ENCODE measurements at regions not wholly inside any gene's neighbourhood (a gene's known extent, or its start where the extent isn't known, plus 50 kb on each side); places are given as distances from the start of the nearest gene placed in this dataset.

GRCh38 chrX:26032111-26032912 is 105.8 kb upstream of the MAGEB18 start:
- no peak for DNase-seq (ENCODE audit: low spot score)

- no peak for DNase-seq (ENCODE audit: low spot score)
These were observed 100.8 kb upstream of the MAGEB18 start for GRCh38 chrX:26037367-26037766.

GRCh38 chrX:26050099-26050498 is 88.0 kb upstream of the MAGEB18 start:
- no peak for DNase-seq (ENCODE audit: low spot score)

GRCh38 chrX:26070882-26071281 is 67.3 kb upstream of the MAGEB18 start:
- no peak for DNase-seq (ENCODE audit: low spot score)

GRCh38 chrX:26071618-26072017 is 66.5 kb upstream of the MAGEB18 start:
- no peak for DNase-seq (ENCODE audit: low spot score)

- DNase-seq (ENCODE audit: low spot score): no peak
These were observed 55.0 kb upstream of the MAGEB18 start for GRCh38 chrX:26083093-26083492.
